ENCODE measurements at regions not wholly inside any gene's neighbourhood (a gene's known extent, or its start where the extent isn't known, plus 50 kb on each side); places are given as distances from the start of the nearest gene placed in this dataset.

- peak overlapping the region; percentile 63; the same call in 1 of the 3 replicates for H3K4me2 ChIP-seq
- DNase-seq (ENCODE audit: low read depth in 1 of 2, low spot score in 1 of 2): no peak
- H3K27ac ChIP-seq: peak overlapping the region; percentile 3 to 63; a peak in 2 of 6 replicates
- WGBS (ENCODE audit: missing lambda C conversion rate): 71% methylated on average over 4 of the region's 4 CpGs
- ATAC-seq: no peak
- no peak for FAIRE-seq
- H3K4me1 ChIP-seq: peaks cover 30% of the 10 kb centered on the region
- H3K9me3 ChIP-seq: no peaks in the 10 kb centered on the region
- CTCF ChIA-PET: interaction anchor here (1.3 kb wide), 1 partner anchor 34 kb away, joined by 4 read pairs; no protein-coding TSS in a partner anchor
- TF ChIP-seq RNF2 (IDR thresholded peaks at IDR 0.05; ENCODE audit: borderline replicate concordance, low read depth) (no peak), CEBPB (IDR thresholded peaks at IDR 0.05) (no peak), ESRRA (IDR thresholded peaks at IDR 0.05; ENCODE audit: borderline replicate concordance, low read length) (no peak), BCL3 (IDR thresholded peaks at IDR 0.05) (no peak), HOXB5 (CRISPR knock-in tag; IDR thresholded peaks at IDR 0.05) (no peak), HEYL (CRISPR knock-in tag; IDR thresholded peaks at IDR 0.05) (no peak), POLR2A (IDR thresholded peaks at IDR 0.05; ENCODE audit: low read length) (no peak), ZSCAN20 (CRISPR knock-in tag; IDR thresholded peaks at IDR 0.05) (no peak), TP53 (CRISPR knock-in tag; IDR thresholded peaks at IDR 0.05) (no peak), CBX2 (IDR thresholded peaks at IDR 0.05; ENCODE audit: borderline replicate concordance, low read depth) (no peak), JUN (IDR thresholded peaks at IDR 0.05) (no peak), PBX3 (IDR thresholded peaks at IDR 0.05) (no peak), CHD2 (IDR thresholded peaks at IDR 0.05; ENCODE audit: low read length, partially characterized antibody) (no peak)
- H3K4me3 ChIP-seq: no peak overlapping the region
- POLR2A ChIA-PET: no interaction called here
These were observed 113.5 kb upstream of the EGLN3 start for GRCh38 chr14:34064349-34064748.

- 28% methylated on average over 9 of the region's 9 CpGs for WGBS (ENCODE audit: missing lambda C conversion rate)
- FAIRE-seq (no peak), ATAC-seq (peak; percentile 59 to 61), DNase-seq (ENCODE audit: low read depth in 1 of 2, low spot score in 1 of 2) (peak; percentile 53 to 75)
- no peak overlapping the region for H3K4me3 ChIP-seq
- peak overlapping the region; percentile 63 for H3K4me2 ChIP-seq
- peaks cover 38% of the 10 kb centered on the region for H3K4me1 ChIP-seq
- H3K9me3 ChIP-seq: no peaks in the 10 kb centered on the region
- peak overlapping the region; percentile 63 to 67 for H3K27ac ChIP-seq
- ChIA-PET POLR2A (no interaction called here), CTCF (interaction anchor here (1.3 to 8.1 kb wide), 2 partner anchors 34 to 215 kb away, joined by 5 to 62 read pairs; no protein-coding TSS in a partner anchor)
- TF ChIP-seq PBX3 (IDR thresholded peaks at IDR 0.05): no peak
- no peak for TF ChIP-seq E2F6 (IDR thresholded peaks at IDR 0.05; ENCODE audit: borderline replicate concordance, low read depth)
- 0 out of 2 replicates have a peak, but pooled peaks have one; percentile 20 for TF ChIP-seq NFE2L2 (conservative IDR thresholded peaks at IDR 0.05; ENCODE audit: low read length)
These were observed 112.7 kb upstream of the EGLN3 start for GRCh38 chr14:34063470-34064164.

- ChIA-PET CTCF (interaction anchor here (1.3 to 8.1 kb wide), 2 partner anchors 34 to 214 kb away, joined by 5 to 62 read pairs; no protein-coding TSS in a partner anchor), POLR2A (no interaction called here)
- Histone ChIP-seq H3K4me2 (peak overlapping the region; percentile 63), H3K4me3 (no peak overlapping the region), H3K9me3 (no peaks in the 10 kb centered on the region), H3K27ac (peak overlapping the region; percentile 63 to 67), H3K4me1 (peaks cover 41% of the 10 kb centered on the region)
- no peak for TF ChIP-seq ESRRA (IDR thresholded peaks at IDR 0.05; ENCODE audit: borderline replicate concordance, low read length)
- TF ChIP-seq BCL3 (IDR thresholded peaks at IDR 0.05): no peak
- no peak for TF ChIP-seq SMC3 (IDR thresholded peaks at IDR 0.05)
- no peak for TF ChIP-seq GATA3 (IDR thresholded peaks at IDR 0.05; ENCODE audit: borderline replicate concordance)
- no peak for TF ChIP-seq ZSCAN20 (CRISPR knock-in tag; IDR thresholded peaks at IDR 0.05)
- no peak for TF ChIP-seq MYC (IDR thresholded peaks at IDR 0.05; ENCODE audit: borderline replicate concordance, low read length)
- ATAC-seq: no peak
- FAIRE-seq: no peak
- no peak for DNase-seq (ENCODE audit: low read depth in 1 of 2, low spot score in 1 of 2)
- WGBS (ENCODE audit: missing lambda C conversion rate): 66% methylated on average over 1 of the region's 1 CpG
These were observed 112.2 kb upstream of the EGLN3 start for GRCh38 chr14:34063042-34063441.
